ENCODE measurements at regions not wholly inside any gene's neighbourhood (a gene's known extent, or its start where the extent isn't known, plus 50 kb on each side); places are given as distances from the start of the nearest gene placed in this dataset.

- no peak for DNase-seq (ENCODE audit: low read depth)
Measured at GRCh38 chr14:85417396-85417795, 112.5 kb upstream of the FLRT2 start.

DNA sequence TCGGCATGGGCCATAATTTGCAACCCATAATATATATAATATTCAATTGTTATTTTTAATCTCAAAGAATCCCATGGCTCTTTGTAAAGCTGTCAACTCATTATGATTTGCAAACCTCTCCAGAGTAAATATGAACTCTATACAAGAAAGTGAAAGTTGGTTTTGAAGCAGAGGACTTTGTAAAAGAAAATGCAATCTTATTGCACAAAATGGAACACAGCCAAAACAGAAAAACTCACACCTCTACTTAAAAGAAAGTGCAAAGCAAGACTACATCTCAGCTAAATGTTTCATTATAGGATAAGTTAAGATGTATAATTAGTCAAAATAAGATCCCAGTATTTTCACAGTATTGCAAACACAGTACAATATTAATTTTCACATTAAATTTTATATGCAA, 111.2 kb upstream of the FLRT2 start:
- no peak for DNase-seq (ENCODE audit: low read depth)

- no peak for DNase-seq (ENCODE audit: low read depth)
Measured at GRCh38 chr14:85420278-85420677, 109.7 kb upstream of the FLRT2 start.

DNA sequence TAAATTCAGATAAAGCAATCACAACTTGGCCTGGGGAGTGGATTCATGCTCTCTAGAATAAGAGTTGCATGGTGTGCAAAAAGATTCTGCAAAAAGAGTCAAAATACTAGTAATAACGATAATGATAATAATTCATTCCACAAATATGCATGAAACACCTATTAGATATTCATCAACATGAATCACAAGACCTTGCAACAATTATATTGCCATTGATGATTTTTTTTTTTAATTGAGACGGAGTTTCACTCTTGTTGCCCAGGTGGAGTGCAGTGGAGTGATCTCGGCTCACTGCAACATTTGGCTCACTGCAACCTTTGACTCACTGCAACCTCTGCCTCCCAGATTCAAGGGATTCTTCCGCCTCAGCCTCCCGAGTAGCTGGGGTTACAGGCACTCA, 109.2 kb upstream of the FLRT2 start:
- DNase-seq (ENCODE audit: low read depth): no peak

- DNase-seq (ENCODE audit: low read depth): peak; percentile 63
Measured at GRCh38 chr14:85421186-85421877, 108.6 kb upstream of the FLRT2 start.

GRCh38 chr14:85423889-85424288, 106.1 kb upstream of the FLRT2 start:
- no peak for DNase-seq (ENCODE audit: low read depth)

DNA sequence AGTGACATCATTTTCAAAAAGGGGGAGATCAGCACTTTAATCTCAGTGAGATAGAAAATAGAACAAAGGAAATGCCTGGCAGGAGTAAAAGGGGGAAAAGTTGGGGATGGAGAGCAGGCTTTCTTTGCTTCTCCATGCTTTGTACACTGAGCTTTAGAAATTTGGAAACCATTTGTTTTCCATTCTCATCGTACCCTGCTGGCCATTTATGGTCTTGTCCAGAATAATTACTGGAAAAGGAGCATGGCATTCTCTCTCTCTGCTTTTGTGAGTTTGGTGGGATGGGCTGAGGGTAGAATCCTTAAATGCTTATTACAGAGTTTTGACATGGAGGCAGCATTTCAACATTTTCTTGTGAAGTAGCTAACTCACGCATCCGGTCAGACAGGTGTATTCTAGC, 104.4 kb upstream of the FLRT2 start:
- DNase-seq (ENCODE audit: low read depth): no peak

- no peak for DNase-seq (ENCODE audit: low read depth)
Measured at GRCh38 chr14:85426068-85426935, 103.6 kb upstream of the FLRT2 start.

DNA sequence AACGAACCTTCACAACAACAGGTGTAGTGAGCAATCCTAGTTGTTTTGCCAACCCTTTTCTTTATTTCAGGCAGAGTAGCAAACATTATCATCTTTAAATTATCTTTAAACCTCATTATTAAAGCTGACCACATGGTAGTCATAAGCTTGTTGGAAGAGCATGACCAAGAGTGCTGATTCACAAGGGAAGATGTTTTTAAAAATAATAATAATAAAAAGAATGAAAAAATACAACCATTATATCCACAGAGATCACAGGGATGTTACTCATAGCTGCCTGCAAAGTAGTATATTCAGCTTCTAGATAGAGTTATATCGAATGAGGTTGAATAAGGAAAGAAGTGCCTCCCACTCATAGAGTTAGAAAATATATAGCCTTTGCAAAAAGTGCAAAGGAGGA, 101.0 kb upstream of the FLRT2 start:
- no peak for DNase-seq (ENCODE audit: low read depth)

GRCh38 chr14:85437148-85437547, 92.8 kb upstream of the FLRT2 start:
- no peak for DNase-seq (ENCODE audit: low read depth)

DNA sequence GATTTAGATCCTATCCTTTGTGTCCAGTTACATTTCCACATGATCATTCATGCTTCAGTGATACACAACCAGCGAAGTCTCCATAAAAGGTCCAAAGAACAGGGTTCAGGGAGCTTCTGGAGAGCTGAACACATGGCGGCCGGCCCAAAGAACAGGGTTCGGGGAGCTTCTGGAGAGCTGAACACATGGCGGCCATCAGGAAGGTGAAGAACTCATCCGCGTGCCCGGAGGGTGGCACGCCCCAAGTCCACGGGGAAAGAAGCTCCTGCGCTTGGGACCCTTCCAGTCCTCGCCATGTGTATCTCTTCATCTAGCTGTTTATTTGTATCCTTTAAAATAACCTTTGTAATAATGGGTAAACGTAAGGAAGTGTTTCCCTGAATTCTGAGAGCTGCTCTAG, 91.9 kb upstream of the FLRT2 start:
- DNase-seq (ENCODE audit: low read depth): no peak

GRCh38 chr14:85438481-85438942, 91.4 kb upstream of the FLRT2 start:
- no peak for DNase-seq (ENCODE audit: low read depth)

DNA sequence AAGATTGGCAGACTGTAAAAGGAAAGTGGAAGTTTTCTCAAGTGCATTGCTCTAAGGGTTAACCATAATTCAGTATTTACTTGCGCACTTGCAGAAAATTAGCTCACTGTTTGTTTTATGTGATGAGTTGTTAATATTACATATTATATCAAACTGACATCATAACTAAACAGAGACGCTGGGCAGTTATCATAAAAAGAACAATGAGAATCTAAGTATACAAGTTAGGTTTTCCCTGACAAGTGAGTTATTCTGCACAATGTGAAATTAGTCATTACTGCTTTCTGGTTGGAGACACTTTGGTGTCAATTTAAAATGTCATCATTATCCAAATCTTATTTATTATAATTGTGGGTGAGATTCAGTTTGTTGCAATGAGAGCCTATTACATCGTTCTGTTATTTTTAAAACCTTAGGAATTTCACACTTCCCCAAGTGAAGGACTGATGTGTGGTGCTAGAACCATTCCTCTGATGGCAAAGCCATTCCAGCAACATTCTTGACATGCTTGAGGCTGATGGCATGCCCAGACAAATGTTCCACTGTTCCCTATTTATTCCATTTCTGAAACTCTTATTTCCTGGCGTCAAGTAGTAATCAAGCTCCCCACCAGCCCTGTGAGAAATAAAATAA, 90.1 kb upstream of the FLRT2 start:
- peak; percentile 28 for DNase-seq (ENCODE audit: low read depth)

- DNase-seq (ENCODE audit: low read depth): no peak
Measured at GRCh38 chr14:85441909-85442643, 87.9 kb upstream of the FLRT2 start.

- no peak for DNase-seq (ENCODE audit: low read depth)
Measured at GRCh38 chr14:85442996-85443395, 86.9 kb upstream of the FLRT2 start.

DNA sequence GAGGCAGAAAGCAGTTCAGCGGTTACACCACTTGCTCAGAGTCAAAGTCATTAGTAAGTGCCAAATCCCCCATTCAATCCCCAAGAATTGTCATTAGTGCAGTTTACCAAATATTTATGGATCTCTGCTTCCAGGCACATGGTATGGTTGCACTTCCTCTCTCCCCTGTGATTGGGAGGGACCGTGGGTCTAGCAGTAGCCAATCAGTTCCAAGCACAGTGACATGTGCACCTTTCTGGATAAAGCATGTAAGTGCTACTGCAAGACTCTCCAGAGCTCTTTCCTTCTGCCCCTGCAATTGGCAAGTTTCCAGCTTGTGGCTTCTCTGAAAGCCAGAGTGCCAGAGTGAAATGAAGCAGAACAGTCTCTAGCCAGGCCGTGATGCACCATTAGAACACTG, 85.3 kb upstream of the FLRT2 start:
- peak; percentile 55 for DNase-seq (ENCODE audit: low read depth)

DNA sequence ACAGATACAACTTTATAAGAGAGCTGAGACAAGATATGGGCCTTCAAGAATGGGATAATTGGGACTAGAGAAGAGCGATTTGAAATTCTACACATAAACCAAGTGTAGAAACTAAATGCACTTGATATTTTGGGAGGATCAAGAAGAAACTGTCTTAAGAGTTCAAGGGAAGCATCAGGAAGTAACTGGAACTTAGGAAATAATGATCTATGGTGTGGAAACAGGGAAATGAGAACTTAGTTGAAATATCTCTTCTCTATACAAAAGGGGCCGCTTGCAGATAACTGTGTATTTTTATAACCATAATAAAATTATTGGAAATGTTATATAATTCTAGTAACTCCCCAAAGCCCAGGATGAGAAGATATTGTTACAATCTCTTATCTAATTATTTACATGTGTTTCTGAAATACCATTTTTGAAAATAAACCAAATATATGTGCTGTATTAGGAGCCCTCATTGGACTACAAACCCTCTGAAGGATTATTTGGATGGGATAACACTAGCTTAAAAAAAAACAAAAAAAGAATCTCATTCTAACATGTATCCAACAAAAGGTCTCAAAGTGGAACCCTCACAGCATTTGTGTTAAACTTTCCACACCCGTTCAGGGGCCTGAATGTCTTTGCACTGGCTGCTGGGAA, 84.7 kb upstream of the FLRT2 start:
- no peak for DNase-seq (ENCODE audit: low read depth)

DNA sequence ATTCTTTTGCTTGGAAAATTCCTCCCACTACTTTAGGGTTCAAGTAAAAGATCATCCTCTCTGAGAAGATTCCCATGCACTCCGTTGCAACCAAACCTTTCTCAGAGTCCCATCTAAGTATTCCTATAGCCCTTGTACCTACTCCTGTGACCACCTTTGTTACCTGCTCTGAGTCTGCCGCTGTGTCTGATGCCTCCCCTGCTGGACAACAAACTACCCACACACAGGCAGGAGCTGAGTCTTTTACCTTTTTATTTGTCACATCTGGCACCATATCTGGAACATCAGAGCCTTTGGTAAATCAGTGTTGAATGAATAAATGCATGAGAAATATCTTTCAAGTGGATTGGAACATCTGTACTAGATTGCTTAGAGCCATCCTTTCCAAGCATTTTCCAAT, 82.1 kb upstream of the FLRT2 start:
- no peak for DNase-seq (ENCODE audit: low read depth)

DNA sequence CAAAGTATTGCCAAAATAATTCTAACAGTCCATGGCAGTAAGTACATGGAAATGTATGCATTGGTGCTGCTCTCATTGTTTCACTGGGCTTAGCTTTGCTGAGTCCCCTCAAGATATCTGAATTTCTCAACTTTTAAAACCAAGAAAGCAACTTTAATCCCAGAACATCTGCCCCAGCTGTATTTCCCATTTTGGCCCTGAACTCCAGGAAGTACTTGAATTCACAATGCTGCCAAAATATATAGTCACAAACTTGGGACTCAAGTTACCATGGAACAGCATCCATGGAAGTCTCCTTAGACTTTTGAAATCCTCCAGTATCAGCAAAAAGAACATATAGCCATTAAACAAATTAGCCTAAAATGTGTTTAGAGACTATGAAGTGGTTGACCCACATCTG, 78.5 kb upstream of the FLRT2 start:
- DNase-seq (ENCODE audit: low read depth): no peak

- no peak for DNase-seq (ENCODE audit: low read depth)
Measured at GRCh38 chr14:85453401-85454225, 76.3 kb upstream of the FLRT2 start.

Measured in RPMI7951 (cell line).